Endodermal cell (in vitro differentiated cells): ENCODE measurements at regions not wholly inside any gene's neighbourhood (a gene's known extent, or its start where the extent isn't known, plus 50 kb on each side); places are given as distances from the start of the nearest gene placed in this dataset.

Experiments
- DNase-seq: peaks from one replicate; pipeline ENCODE4 v3.0.0-alpha.2; 2017
- H3K27ac ChIP-seq: 2 replicates; pipeline ENCODE4 v1.5.1; 2013; ENCODE audit warnings: mild to moderate bottlenecking, low read depth, low read length, moderate library complexity
- H3K27me3 ChIP-seq: 2 replicates; pipeline ENCODE4 v1.6.1; 2013; ENCODE audit warnings: mild to moderate bottlenecking, low read length, moderate library complexity; ENCODE audit not compliant: insufficient read depth, control insufficient read depth, poor library complexity, severe bottlenecking
- H3K36me3 ChIP-seq: 2 replicates; pipeline ENCODE4 v1.7.0; 2013; ENCODE audit warnings: mild to moderate bottlenecking, low read length, moderate library complexity; ENCODE audit not compliant: control insufficient read depth, insufficient read depth
- H3K4me1 ChIP-seq: one replicate; pipeline ENCODE4 v1.7.0; 2013; ENCODE audit warnings: low read length; ENCODE audit not compliant: control insufficient read depth, insufficient read depth
- H3K4me3 ChIP-seq: 2 replicates; pipeline ENCODE4 v1.5.1; 2013; ENCODE audit warnings: mild to moderate bottlenecking, low read length, moderate library complexity
- H3K9ac ChIP-seq: 2 replicates; pipeline ENCODE4 v1.6.1; 2013; ENCODE audit warnings: mild to moderate bottlenecking, low read length, moderate library complexity; ENCODE audit not compliant: poor library complexity, severe bottlenecking; ENCODE audit errors: extremely low read depth
- H3K9me3 ChIP-seq: 2 replicates; pipeline ENCODE4 v1.6.1; 2013; ENCODE audit warnings: mild to moderate bottlenecking, low read length, moderate library complexity; ENCODE audit not compliant: control insufficient read depth
- H3K27ac Mint-ChIP-seq: 2 replicates; pipeline ENCODE4 v1.8.0; 2020; ENCODE audit warnings: mixed read lengths
- H3K27me3 Mint-ChIP-seq: 2 replicates; pipeline ENCODE4 v1.8.0; 2021; ENCODE audit warnings: mild to moderate bottlenecking, mixed read lengths; ENCODE audit not compliant: insufficient read depth
- H3K36me3 Mint-ChIP-seq: 2 replicates; pipeline ENCODE4 v1.8.0; 2020; ENCODE audit warnings: low read depth, mixed read lengths
- H3K4me1 Mint-ChIP-seq: 2 replicates; pipeline ENCODE4 v1.8.0; 2020; ENCODE audit warnings: mixed read lengths
- H3K4me3 Mint-ChIP-seq: 2 replicates; pipeline ENCODE4 v1.8.0; 2020; ENCODE audit warnings: mild to moderate bottlenecking, moderate library complexity, mixed read lengths
- H3K9me3 Mint-ChIP-seq: 2 replicates; pipeline ENCODE4 v1.8.0; 2020; ENCODE audit warnings: mild to moderate bottlenecking, mixed read lengths
- WGBS, 2 experiments: methylation state at CpG; one replicate each; pipeline versions ENCODE4 v1.1.5 to v1.1.7; 2013; ENCODE audit warnings: missing lambda C conversion rate in 2 of 2, mixed read lengths in 1 of 2; ENCODE audit not compliant: insufficient coverage in 1 of 2, insufficient read length in 1 of 2; 5-methylcytosine and 5-hydroxymethylcytosine counted together
- TF ChIP-seq, protein P1 (sequence below): fragments of 200-600 bp; sonication (generic); conservative IDR thresholded peaks from 2 replicates; pipeline ENCODE4 v1.5.0; 2021; ENCODE audit warnings: antibody characterized with exemption, mild to moderate bottlenecking

GRCh38 chr13:63460462-63461090 lies 2044.9 kb upstream of the PCDH20 start:
- H3K27me3 Mint-ChIP-seq: no peaks in the 10 kb centered on the region
- H3K27ac ChIP-seq: no peak overlapping the region
- no peak overlapping the region for H3K27ac Mint-ChIP-seq
- H3K9ac ChIP-seq: no peak overlapping the region
- no peaks in the 10 kb centered on the region for H3K36me3 ChIP-seq
- no peaks in the 10 kb centered on the region for H3K27me3 ChIP-seq
- H3K4me3 Mint-ChIP-seq: no peak overlapping the region
- DNase-seq: no peak
- peaks cover 2% of the 10 kb centered on the region for H3K36me3 Mint-ChIP-seq
- TF ChIP-seq, protein P1, sequence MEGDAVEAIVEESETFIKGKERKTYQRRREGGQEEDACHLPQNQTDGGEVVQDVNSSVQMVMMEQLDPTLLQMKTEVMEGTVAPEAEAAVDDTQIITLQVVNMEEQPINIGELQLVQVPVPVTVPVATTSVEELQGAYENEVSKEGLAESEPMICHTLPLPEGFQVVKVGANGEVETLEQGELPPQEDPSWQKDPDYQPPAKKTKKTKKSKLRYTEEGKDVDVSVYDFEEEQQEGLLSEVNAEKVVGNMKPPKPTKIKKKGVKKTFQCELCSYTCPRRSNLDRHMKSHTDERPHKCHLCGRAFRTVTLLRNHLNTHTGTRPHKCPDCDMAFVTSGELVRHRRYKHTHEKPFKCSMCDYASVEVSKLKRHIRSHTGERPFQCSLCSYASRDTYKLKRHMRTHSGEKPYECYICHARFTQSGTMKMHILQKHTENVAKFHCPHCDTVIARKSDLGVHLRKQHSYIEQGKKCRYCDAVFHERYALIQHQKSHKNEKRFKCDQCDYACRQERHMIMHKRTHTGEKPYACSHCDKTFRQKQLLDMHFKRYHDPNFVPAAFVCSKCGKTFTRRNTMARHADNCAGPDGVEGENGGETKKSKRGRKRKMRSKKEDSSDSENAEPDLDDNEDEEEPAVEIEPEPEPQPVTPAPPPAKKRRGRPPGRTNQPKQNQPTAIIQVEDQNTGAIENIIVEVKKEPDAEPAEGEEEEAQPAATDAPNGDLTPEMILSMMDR: no peak
- H3K9me3 Mint-ChIP-seq: peaks cover 1% of the 10 kb centered on the region
- H3K4me3 ChIP-seq: no peak overlapping the region
- 40 to 73% methylated on average over 1 to 2 of the region's 2 CpGs for WGBS, 2 experiments
- H3K4me1 ChIP-seq: peaks cover 6% of the 10 kb centered on the region
- no peaks in the 10 kb centered on the region for H3K9me3 ChIP-seq
- peaks cover 13% of the 10 kb centered on the region for H3K4me1 Mint-ChIP-seq

GRCh38 chr13:63457186-63457585 lies 2041.5 kb upstream of the PCDH20 start:
- Histone ChIP-seq H3K4me3 (no peak overlapping the region), H3K27me3 (no peaks in the 10 kb centered on the region), H3K27ac (no peak overlapping the region), H3K4me1 (peaks cover 6% of the 10 kb centered on the region), H3K9ac (no peak overlapping the region), H3K9me3 (no peaks in the 10 kb centered on the region), H3K36me3 (no peaks in the 10 kb centered on the region)
- H3K36me3 Mint-ChIP-seq: no peaks in the 10 kb centered on the region
- WGBS, 2 experiments: 100% methylated on average over 1 of the region's 1 CpG; no CpG with 5 or more reads in 1 of the 2 experiments
- H3K27me3 Mint-ChIP-seq: no peaks in the 10 kb centered on the region
- H3K4me3 Mint-ChIP-seq: no peak overlapping the region
- TF ChIP-seq, protein P1: no peak
- H3K27ac Mint-ChIP-seq: no peak overlapping the region
- no peak for DNase-seq
- peaks cover 13% of the 10 kb centered on the region for H3K4me1 Mint-ChIP-seq
- no peaks in the 10 kb centered on the region for H3K9me3 Mint-ChIP-seq

DNA sequence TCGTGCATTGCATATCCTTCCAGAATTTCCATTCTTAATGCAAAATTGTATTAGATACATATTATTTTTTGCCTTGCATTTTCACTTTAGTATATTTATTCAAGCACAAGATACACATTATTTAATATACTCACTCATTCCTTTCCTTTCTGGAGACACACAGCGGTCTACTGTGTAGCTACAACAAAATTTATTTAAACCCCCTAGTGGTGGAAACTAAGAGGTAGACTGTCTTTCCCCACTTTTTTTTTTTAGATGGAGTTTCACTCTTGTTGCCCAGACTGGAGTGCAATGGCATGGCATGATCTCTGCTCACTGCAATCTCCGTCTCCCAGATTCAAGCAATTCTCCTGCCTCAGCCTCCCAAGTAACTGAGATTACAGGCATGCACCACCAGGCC lies 2040.3 kb upstream of the PCDH20 start:
- Histone ChIP-seq H3K4me1 (peaks cover under 1% of the 10 kb centered on the region), H3K27ac (no peak overlapping the region), H3K4me3 (no peak overlapping the region), H3K9me3 (no peaks in the 10 kb centered on the region), H3K36me3 (no peaks in the 10 kb centered on the region), H3K27me3 (no peaks in the 10 kb centered on the region), H3K9ac (no peak overlapping the region)
- 93 to 98% methylated on average over 3 of the region's 3 CpGs for WGBS, 2 experiments
- Mint-ChIP-seq H3K4me3 (no peak overlapping the region), H3K27ac (no peak overlapping the region), H3K27me3 (no peaks in the 10 kb centered on the region), H3K9me3 (no peaks in the 10 kb centered on the region), H3K4me1 (peaks cover 9% of the 10 kb centered on the region), H3K36me3 (no peaks in the 10 kb centered on the region)
- TF ChIP-seq, protein P1: peak; percentile 74
- DNase-seq: no peak
